C4-2B (cell line): ENCODE measurements at regions not wholly inside any gene's neighbourhood (a gene's known extent, or its start where the extent isn't known, plus 50 kb on each side); places are given as distances from the start of the nearest gene placed in this dataset.

Experiments
- H3K27ac ChIP-seq: fragments of 450-650 bp; 2 replicates; pipeline ENCODE4 v1.5.1; 2017
- CTCF ChIP-seq: fragments of 450-650 bp; conservative IDR thresholded peaks from 2 replicates; pipeline ENCODE4 v1.5.1; 2017; ENCODE audit warnings: mild to moderate bottlenecking
- ZFX ChIP-seq: fragments of 450-650 bp; IDR thresholded peaks from 2 replicates; pipeline ENCODE4 v1.6.1; 2017

GRCh38 chr21:26412885-26413284 is 160.2 kb downstream of the CYYR1 start:
- TF ChIP-seq CTCF (no peak), ZFX (no peak)
- H3K27ac ChIP-seq, result no peak overlapping the region

GRCh38 chr21:26409735-26410134 is 163.4 kb downstream of the CYYR1 start:
- H3K27ac ChIP-seq, result no peak overlapping the region
- TF ChIP-seq ZFX (no peak), CTCF (no peak)

GRCh38 chr21:26408511-26408910 is 164.6 kb downstream of the CYYR1 start:
- TF ChIP-seq ZFX (no peak), CTCF (no peak)
- no peak overlapping the region for H3K27ac ChIP-seq

- no peak overlapping the region for H3K27ac ChIP-seq
- TF ChIP-seq ZFX, result no peak
These were observed 166.6 kb downstream of the CYYR1 start for GRCh38 chr21:26406526-26406925.

GRCh38 chr21:26405735-26406361 is 167.2 kb downstream of the CYYR1 start:
- peak overlapping the region; percentile 21; the same call in 1 of the 2 replicates for H3K27ac ChIP-seq
- TF ChIP-seq CTCF, result no peak
- TF ChIP-seq ZFX, result no peak

- no peak overlapping the region for H3K27ac ChIP-seq
- TF ChIP-seq ZFX (no peak), CTCF (no peak)
These were observed 168.0 kb downstream of the CYYR1 start for GRCh38 chr21:26405071-26405470.

- no peak overlapping the region for H3K27ac ChIP-seq
- TF ChIP-seq ZFX (no peak), CTCF (no peak)
These were observed 168.8 kb downstream of the CYYR1 start for GRCh38 chr21:26404288-26404687.

GRCh38 chr21:26403321-26403720 is 169.8 kb downstream of the CYYR1 start:
- no peak overlapping the region for H3K27ac ChIP-seq
- TF ChIP-seq CTCF (no peak), ZFX (no peak)
